MM.1S (cell line): ENCODE measurements at regions not wholly inside any gene's neighbourhood (a gene's known extent, or its start where the extent isn't known, plus 50 kb on each side); places are given as distances from the start of the nearest gene placed in this dataset.

Experiments used
- DNase-seq: peaks from one replicate; pipeline ENCODE4 v3.0.0-alpha.2; 2015
- H2AFZ ChIP-seq: fragments of 300-600 bp; sonication (generic); 2 replicates; pipeline ENCODE4 v1.6.0; 2016; ENCODE audit warnings: antibody characterized with exemption, low read length
- H3F3A ChIP-seq: fragments of 300-600 bp; sonication (generic); 2 replicates; pipeline ENCODE4 v1.6.1; 2016; ENCODE audit warnings: mild to moderate bottlenecking, antibody characterized with exemption, low read length, moderate library complexity, mixed read lengths; ENCODE audit not compliant: insufficient read depth
- H3K27ac ChIP-seq: fragments of 300-600 bp; sonication (generic); 2 replicates; pipeline ENCODE4 v1.5.1; 2016; ENCODE audit warnings: mild to moderate bottlenecking, low read length
- H3K27me3 ChIP-seq: fragments of 300-600 bp; sonication (generic); replicated peaks from 2 replicates; pipeline ENCODE4 v1.6.0; 2016; ENCODE audit warnings: low read length; ENCODE audit not compliant: insufficient read depth
- H3K36me3 ChIP-seq: fragments of 300-600 bp; sonication (generic); replicated peaks from 2 replicates; pipeline ENCODE4 v1.6.1; 2016; ENCODE audit warnings: mild to moderate bottlenecking, low read length, mixed read lengths; ENCODE audit not compliant: insufficient read depth
- H3K4me1 ChIP-seq: fragments of 300-600 bp; sonication (generic); 2 replicates; pipeline ENCODE4 v1.6.1; 2016; ENCODE audit warnings: low read length, mixed read lengths
- H3K4me2 ChIP-seq: fragments of 300-600 bp; sonication (generic); 2 replicates; pipeline ENCODE4 v1.6.0; 2016; ENCODE audit warnings: low read depth, low read length
- H3K4me3 ChIP-seq: fragments of 300-600 bp; sonication (generic); 2 replicates; pipeline ENCODE4 v1.5.1; 2016; ENCODE audit warnings: low read length, mixed read lengths
- H3K79me2 ChIP-seq: fragments of 300-600 bp; sonication (generic); 2 replicates; pipeline ENCODE4 v1.6.1; 2016; ENCODE audit warnings: mixed run types, low read length, mixed read lengths
- H3K9ac ChIP-seq: fragments of 300-600 bp; sonication (generic); 2 replicates; pipeline ENCODE4 v1.6.1; 2016; ENCODE audit warnings: low read length, mixed read lengths
- H3K9me2 ChIP-seq: fragments of 300-600 bp; sonication (generic); replicated peaks from 2 replicates; pipeline ENCODE4 v1.6.1; 2016; ENCODE audit warnings: mild to moderate bottlenecking, low read length, mixed read lengths; ENCODE audit not compliant: insufficient read depth
- H3K9me3 ChIP-seq: fragments of 300-600 bp; sonication (generic); replicated peaks from 2 replicates; pipeline ENCODE4 v1.6.1; 2016; ENCODE audit warnings: mild to moderate bottlenecking, low read length, mixed read lengths; ENCODE audit not compliant: insufficient read depth
- H4K20me1 ChIP-seq: fragments of 300-600 bp; sonication (generic); 2 replicates; pipeline ENCODE4 v1.6.1; 2016; ENCODE audit warnings: mild to moderate bottlenecking, low read length, moderate library complexity, mixed read lengths; ENCODE audit not compliant: insufficient read depth
- CTCF ChIP-seq: fragments of 300-600 bp; sonication (generic); IDR thresholded peaks from 2 replicates; pipeline ENCODE4 v1.5.1; 2016; ENCODE audit warnings: antibody characterized with exemption, low read length, mixed read lengths
- EZH2 ChIP-seq: fragments of 300-600 bp; sonication (generic); optimal IDR thresholded peaks from 2 replicates; pipeline ENCODE3; 2017; ENCODE audit warnings: low read depth, mild to moderate bottlenecking, antibody characterized with exemption, low read length, mixed read lengths
- EZH2phosphoT487 ChIP-seq: fragments of 300-600 bp; sonication (generic); IDR thresholded peaks from 2 replicates; pipeline ENCODE4 v1.6.1; 2018; ENCODE audit warnings: antibody characterized with exemption, low read length

- no peaks in the 10 kb centered on the region for H3K9me3 ChIP-seq
- H3K27me3 ChIP-seq, result no peaks in the 10 kb centered on the region
- H3F3A ChIP-seq, result no peaks in the 10 kb centered on the region
- H3K9ac ChIP-seq, result no peak overlapping the region
- no peak overlapping the region for H3K4me2 ChIP-seq
- H3K4me1 ChIP-seq, result no peaks in the 10 kb centered on the region
- H3K27ac ChIP-seq, result no peak overlapping the region
- no peaks in the 10 kb centered on the region for H3K36me3 ChIP-seq
- H4K20me1 ChIP-seq, result no peaks in the 10 kb centered on the region
- no peaks in the 10 kb centered on the region for H3K9me2 ChIP-seq
- H3K4me3 ChIP-seq, result no peak overlapping the region
- no peak overlapping the region for H2AFZ ChIP-seq
- no peaks in the 10 kb centered on the region for H3K79me2 ChIP-seq
- no peak for TF ChIP-seq EZH2
- TF ChIP-seq CTCF, result no peak
- TF ChIP-seq EZH2phosphoT487, result no peak
- no peak for DNase-seq
Observed at GRCh38 chr5:56520986-56521730, 288.0 kb upstream of the ANKRD55 start.

- H3K27me3 ChIP-seq, result no peaks in the 10 kb centered on the region
Observed at GRCh38 chr5:56518820-56519219, 285.7 kb upstream of the ANKRD55 start.

GRCh38 chr5:56517011-56517416 lies 283.9 kb upstream of the ANKRD55 start:
- no peak for TF ChIP-seq EZH2phosphoT487
- no peak for TF ChIP-seq CTCF
- no peak for TF ChIP-seq EZH2
- no peaks in the 10 kb centered on the region for H4K20me1 ChIP-seq
- no peaks in the 10 kb centered on the region for H3K79me2 ChIP-seq
- no peak for DNase-seq
- H3K27ac ChIP-seq, result no peak overlapping the region
- H3K9me3 ChIP-seq, result no peaks in the 10 kb centered on the region
- no peaks in the 10 kb centered on the region for H3F3A ChIP-seq
- H3K9me2 ChIP-seq, result no peaks in the 10 kb centered on the region
- no peaks in the 10 kb centered on the region for H3K27me3 ChIP-seq
- H3K9ac ChIP-seq, result no peak overlapping the region
- H3K36me3 ChIP-seq, result no peaks in the 10 kb centered on the region
- H2AFZ ChIP-seq, result no peak overlapping the region
- H3K4me1 ChIP-seq, result 0 out of 2 replicates have a peak, but pooled peaks cover 4% of the 10 kb centered on the region
- H3K4me2 ChIP-seq, result no peak overlapping the region
- no peak overlapping the region for H3K4me3 ChIP-seq

More at GRCh38 chr5:56518820-56519219, 285.7 kb upstream of the ANKRD55 start:
- H3K79me2 ChIP-seq, result no peaks in the 10 kb centered on the region
- no peaks in the 10 kb centered on the region for H3F3A ChIP-seq
- no peaks in the 10 kb centered on the region for H3K36me3 ChIP-seq
- no peak for DNase-seq
- no peak overlapping the region for H3K4me3 ChIP-seq
- no peaks in the 10 kb centered on the region for H3K4me1 ChIP-seq
- no peaks in the 10 kb centered on the region for H4K20me1 ChIP-seq
- no peak overlapping the region for H3K9ac ChIP-seq
- no peak overlapping the region for H3K27ac ChIP-seq
- H2AFZ ChIP-seq, result no peak overlapping the region
- no peak for TF ChIP-seq EZH2phosphoT487
- no peak for TF ChIP-seq CTCF
- no peak for TF ChIP-seq EZH2
- no peaks in the 10 kb centered on the region for H3K9me3 ChIP-seq
- H3K4me2 ChIP-seq, result no peak overlapping the region
- H3K9me2 ChIP-seq, result no peaks in the 10 kb centered on the region
